NCI-H524 (cell line): ENCODE measurements at regions not wholly inside any gene's neighbourhood (a gene's known extent, or its start where the extent isn't known, plus 50 kb on each side); places are given as distances from the start of the nearest gene placed in this dataset.
"Not testable (repeated sequence)": the region's sequence is repeated elsewhere in the genome, so short reads cannot be mapped to it uniquely, and the experiment has no call there.

Source experiments
- DNase-seq, 2 experiments: peaks; one replicate each; lab custom pipeline; 2025; lab: John Stamatoyannopoulos, UW

DNA sequence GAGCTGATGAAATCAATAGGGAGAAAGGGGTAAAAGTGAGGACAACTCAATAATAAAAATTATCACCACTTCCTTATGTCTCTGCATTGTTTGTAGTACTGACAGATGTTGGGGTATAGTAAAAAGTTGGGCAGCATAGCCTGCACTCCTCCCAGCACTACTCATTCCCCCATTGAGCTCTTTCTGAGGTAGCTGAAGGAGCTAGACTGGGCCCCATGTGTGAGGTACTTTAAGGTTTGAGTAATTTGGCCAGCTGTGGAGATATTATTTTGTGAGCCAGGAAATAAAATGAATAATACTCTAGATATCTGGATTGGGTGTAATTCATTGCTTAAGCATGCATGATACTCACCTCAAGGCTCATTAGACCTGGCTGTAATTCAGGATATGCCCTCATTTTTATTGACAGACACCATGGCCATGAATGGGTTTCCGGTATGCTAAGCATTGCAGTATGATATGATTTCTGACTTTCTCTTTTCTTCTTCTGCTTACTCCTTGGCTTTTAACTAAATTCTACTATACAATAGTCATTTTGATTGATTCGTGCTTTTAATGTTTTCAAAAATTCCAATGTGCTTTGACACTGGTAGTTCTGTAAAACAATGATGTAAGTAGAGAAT lies 283.9 kb upstream of the RIMS1 start:
- DNase-seq = no peak

DNA sequence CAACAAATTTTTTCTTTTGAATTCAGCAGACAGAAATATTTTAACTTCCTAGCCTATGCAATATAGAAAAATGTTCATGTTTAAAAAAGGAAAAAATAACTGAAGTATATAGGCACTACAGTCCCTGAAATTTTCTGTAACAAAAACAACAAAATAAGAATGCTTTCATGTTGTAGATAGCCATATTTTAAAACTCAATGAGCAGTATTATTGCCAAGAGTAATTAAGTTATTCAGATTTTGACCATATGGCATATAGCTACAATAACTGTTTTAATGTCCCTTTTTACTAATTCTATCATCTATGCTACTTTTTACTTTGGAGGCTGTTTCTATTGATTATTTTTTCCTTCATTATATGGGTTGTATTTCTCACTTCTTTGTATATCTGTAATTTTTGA lies 283.3 kb upstream of the RIMS1 start:
- DNase-seq = no peak

DNA sequence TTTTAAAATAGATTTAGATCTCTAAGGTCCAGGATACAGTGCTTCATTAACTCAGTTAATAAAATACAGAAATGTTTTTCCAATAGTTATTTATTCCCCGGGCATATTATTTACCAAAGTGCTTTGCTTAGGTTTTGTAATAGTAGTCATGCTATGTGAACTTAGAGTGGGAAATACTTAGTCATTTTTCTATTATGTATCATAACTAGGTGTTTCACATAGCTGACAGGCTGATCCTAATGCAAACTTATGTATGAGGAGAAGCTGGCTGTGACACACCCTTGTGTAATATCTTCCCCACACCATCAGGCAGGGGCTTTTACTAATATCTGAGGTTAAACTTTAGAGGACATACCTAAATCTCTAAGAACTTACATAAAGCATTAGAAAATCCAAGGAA lies 277.7 kb upstream of the RIMS1 start:
- no peak for DNase-seq

DNA sequence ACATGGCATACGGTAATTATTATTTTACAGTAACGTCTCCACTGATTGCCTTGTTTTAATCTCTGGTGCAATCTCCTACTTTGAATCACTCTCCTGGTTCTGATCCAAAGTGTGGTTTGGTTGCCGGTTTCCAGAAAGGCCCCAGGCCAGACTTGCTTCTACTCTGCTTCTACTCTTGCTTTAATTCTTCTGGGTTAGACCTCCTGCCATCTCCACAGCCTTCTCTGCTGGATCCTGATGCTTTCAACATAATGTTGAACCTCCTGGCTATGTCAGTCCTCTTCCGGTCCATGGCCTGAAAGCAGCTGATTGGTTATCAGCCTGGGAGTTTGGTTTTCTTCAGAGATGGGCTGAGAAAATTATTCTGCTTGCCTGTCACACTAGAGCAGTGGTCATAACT lies 266.5 kb upstream of the RIMS1 start:
- DNase-seq = no peak

DNA sequence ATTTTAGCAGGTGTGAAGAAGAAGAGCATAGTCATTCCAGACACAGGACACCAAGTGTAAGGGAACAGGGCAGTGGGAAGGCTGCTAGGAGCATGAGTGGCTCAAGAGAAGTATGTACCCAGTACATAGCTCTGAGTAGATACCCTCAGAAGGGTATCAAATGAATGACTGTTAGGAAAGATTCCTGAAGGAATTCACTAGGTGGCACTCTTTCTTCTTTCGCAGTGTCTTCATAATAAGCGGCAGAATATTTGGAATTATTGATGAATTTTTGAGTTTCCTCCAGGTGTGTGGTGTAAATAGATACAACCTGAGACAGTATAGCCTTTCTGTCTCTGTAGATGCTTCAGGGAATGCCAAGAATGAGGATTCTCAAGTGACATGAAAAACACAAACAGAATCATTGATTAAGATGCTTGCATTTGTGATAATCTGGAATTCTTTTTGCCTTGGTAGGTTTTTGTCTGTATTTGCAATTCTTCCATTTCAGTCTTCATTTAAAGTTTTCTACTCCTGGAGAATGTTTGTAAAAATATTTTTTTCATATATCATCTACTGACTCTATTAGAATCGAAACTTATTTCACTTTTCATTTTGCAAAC lies 264.3 kb upstream of the RIMS1 start:
- peak; percentile 5 to 39 for DNase-seq

DNA sequence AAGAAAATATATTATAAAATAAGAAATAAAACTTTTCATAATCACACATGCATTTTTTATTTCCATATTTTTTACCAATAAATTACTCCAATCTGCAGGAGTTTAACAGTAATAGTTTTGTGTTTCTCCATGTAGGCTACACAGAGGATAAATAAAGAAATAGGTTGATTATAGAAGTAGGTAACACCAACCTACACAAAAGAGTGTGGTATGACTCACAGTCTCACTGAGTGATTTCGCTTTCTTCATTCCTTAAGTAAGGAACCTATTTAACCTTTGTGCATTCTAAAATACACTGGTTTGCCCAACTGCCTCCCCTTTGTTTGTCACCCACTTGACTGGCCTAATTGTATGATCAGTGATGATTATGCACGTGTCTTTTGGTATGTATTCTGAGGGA lies 244.2 kb upstream of the RIMS1 start:
- no peak for DNase-seq

DNA sequence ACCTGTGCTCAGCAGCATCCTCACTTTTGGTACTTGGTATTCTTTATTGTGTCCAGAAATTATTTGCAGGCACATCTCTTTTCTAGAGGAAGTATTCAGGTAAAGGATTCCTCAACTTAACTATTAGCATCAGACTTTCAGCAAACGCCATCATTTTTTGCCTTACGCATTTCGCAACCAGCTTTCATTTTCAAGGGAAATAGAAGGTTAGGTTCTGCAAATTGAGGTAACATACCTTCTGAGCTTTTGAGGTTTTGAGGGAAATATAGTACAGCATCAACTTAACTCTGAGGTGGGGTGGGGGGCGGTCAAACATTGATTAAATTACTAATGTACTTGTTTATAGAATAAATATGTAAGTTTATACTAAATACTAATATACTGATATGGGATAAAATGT lies 243.6 kb upstream of the RIMS1 start:
- no peak for DNase-seq

DNA sequence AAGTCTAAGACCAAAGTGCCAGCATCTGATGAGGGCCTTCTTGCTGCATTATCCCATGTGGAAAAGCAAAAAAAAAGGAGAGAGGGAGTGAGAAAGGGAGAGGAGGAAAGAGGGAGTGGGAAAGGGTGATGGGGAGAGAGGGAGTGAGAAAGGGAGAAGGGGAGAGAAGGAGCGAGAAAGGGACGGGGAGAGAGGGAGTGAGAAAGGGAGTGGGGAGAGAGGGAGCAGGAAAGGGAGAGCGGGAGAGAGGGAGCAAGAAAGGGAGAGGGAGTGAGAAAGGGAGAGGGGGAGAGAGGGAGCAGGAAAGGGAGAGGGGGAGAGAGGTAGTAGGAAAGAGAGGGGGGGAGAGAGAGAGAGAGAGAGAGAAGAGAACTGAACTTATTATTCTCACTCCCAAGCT lies 241.1 kb upstream of the RIMS1 start:
- no peak for DNase-seq

DNA sequence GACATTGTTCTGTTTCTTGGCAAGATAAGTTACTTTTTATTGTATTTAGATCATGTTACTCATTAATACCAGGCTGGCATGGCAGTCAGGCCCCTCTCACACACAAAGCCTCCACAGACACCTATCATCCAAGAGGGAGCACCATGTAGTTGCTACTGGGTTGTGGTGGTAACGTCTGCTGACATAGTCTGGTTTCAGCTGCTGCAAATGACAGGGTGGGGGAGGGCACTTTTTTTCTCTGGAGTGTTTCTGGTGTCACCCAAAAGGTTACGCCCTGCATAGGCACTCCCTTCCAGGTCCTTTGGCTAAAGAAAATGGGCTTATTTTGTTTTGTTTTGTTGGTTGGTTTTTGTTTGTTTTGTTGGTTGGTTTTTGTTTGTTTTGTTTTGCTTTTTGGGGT lies 236.4 kb upstream of the RIMS1 start:
- no peak for DNase-seq

DNA sequence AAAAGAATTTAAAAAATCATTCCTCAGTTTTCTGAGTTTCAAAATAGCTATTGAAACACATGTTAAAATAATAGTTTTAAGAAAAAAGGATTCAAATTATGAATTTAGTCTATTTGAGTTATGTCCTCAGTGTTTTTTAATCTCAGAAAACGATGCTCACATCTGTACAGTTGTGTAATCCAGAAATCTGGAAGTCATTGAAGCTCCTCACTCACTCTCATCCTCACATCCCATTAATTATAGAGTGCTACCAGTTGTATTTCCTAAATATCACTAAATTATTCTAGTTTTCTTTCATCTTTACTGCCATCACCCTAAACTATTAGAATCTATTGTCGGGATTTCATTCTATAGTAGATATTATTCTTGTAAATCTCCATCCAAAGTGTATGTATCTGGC lies 234.7 kb upstream of the RIMS1 start:
- DNase-seq = no peak

DNA sequence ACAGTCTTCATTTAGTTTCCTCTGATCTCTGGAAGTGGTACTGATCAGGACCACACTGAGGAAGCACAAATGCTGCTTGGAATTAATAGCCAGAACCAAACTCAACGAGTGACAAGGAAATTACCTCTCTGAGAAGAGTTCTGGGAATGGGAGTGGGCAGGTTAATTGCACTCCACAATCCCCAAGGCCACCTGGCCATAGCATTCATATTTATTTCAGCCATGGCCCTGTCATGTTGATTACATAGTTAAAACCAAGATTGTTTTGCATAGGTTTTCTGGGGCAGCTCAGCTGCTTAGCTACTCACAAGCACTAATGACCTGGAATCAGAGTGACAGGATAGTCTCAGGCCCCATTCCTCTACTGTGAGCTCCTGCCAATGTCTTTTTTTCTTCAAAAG lies 230.2 kb upstream of the RIMS1 start:
- DNase-seq = no peak

DNA sequence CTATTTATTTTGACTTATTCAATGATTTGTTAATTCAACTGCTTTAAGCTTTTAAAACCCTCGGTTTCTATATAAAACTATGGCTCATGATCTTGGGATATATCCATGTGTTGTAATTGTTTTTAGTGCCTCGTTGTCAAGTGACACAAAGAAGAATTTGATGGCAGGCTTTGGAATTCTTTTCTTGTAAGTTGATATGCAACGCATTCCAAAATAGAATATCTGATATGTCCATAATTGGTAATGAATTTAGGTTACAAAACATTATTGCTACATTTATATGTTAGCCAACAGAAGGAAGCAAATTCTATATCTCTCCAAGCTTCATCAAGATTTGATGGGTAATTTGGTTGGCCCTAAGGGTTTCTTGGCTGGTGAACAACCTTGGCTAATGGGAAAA lies 220.4 kb upstream of the RIMS1 start:
- no peak for DNase-seq

DNA sequence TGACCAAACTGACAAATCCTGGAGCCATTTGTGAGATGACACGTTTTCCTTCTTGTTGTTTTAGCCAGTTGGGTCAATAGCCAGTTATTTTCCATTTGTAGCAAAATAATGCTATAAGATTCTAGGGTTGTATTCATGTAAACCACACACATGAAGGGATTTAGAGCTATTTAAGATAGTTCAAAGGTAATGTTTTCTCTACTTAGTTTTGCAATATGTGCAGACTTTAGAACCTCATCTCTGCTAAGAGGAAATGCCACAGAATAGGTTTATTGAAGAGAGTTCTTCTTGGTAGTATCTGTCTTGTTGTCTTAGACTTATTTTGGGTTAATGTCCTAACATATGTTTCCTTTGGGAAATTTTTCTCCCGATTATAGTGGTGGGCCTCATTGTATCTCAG lies 213.5 kb upstream of the RIMS1 start:
- no peak for DNase-seq

DNA sequence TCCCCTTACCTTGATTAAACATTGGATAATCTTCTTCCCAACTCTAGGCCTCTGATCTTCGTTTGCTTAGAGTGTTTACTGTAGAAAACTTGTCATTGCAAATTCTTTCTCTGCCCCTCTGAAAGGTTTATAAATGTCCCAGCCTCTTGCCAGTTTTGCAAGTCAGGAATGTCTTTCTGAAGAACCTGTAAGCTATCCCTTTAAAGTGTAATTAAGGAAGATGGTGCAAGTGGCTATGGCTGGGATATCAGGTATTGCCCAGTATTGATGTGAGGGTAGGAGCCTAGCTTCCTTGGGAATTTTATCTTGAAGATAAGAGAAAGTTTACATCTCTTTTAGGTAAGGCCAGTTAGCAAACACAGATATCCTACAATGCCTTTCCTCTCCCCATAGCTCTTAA lies 211.0 kb upstream of the RIMS1 start:
- DNase-seq = no peak

DNA sequence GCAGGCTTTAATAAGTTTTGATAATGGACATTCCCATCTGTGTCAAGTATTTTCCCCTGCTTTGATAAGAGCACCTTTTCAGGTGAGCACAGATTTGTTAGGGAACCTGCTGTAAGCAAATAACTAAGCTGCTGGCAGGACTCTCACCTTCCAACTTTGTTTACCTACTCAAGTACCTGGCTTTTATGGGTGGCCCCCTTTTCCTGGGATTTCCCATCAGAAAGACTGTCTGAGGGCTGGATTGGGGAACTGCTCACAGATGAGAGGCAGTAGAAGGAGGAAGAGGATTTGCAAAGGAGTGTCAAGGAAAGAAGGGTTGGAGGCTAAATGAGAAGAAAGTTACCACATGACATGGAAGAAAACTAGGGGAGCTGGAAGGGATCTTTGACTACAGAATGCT lies 210.1 kb upstream of the RIMS1 start:
- no peak for DNase-seq

DNA sequence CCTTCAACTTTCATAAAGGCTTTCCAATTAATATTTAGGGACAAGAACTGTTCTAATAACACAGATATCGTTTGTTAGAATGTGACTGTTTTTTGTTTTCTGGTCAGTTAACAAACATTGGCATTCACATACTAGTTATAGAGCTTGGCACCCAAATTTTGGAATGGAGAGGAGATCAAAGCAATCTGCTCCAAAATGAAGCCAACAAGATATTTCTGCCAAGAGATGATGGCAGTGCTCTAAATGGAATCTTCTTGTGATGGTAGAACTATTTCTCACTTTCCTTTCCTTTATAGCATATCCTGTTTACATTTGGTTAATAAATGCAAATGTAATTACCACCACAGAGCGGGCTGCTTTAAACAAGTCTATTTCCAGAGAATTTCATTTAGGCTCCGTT lies 208.3 kb upstream of the RIMS1 start:
- no peak for DNase-seq

DNA sequence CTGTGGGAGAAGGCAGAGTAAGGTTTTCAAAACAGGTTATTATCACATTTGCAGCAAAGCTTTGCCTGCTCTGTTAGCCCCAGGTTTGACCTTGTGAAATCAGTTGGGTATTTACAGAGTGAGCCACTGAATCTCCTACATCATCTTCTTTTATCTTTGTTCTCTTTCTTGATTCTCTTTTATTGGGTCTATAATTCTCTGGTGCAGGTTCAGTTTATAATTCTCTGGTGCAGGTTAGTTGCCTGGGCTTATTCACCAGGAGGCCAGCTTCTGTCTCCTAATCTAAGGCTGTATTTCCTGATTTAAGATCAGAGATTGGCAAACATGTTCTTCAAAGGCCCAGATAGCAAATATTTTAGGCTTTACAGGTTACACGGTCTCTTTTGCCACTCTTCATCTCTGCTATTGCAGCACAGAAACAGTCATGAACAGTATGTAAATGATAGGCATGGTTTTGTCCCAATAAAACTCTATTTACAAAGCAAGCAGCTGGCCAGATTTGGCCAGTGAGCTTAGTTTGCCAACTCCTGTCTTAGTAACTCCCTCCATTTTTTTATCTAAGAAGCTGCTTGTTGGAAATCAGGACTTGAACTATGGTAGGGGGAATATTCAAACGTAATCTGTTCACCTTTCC lies 205.0 kb upstream of the RIMS1 start:
- no peak for DNase-seq

DNA sequence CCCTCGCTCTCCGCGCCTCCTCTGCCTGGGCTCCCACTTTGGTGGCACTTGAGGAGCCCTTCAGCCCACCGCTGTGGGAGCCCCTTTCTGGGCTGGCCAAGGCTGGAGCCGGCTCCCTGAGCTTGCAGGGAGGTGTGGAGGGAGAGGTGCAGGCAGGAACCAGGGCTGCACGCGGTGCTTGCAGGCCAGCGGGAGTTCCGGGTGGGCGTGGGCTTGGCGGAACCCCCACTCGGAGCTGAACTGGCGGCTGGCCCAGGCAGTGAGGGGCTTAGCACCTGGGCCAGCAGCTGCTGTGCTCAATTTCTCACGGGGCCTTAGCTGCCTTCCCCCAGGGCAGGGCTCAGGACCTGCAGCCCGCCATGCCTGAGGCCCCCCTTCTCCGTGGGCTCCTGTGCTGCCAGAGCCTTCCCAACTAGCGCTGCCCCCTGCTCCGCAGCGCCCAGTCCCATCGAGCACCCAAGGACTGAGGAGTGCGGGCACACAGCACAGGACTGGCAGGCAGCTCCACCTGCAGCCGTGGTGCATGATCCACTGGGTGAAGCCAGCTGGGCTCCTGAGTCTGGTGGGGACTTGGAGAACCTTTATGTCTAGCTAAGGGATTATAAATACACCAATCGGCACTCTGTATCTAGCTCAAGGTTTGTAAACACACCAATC lies 200.2 kb upstream of the RIMS1 start:
- DNase-seq = not testable (repeated sequence)

DNA sequence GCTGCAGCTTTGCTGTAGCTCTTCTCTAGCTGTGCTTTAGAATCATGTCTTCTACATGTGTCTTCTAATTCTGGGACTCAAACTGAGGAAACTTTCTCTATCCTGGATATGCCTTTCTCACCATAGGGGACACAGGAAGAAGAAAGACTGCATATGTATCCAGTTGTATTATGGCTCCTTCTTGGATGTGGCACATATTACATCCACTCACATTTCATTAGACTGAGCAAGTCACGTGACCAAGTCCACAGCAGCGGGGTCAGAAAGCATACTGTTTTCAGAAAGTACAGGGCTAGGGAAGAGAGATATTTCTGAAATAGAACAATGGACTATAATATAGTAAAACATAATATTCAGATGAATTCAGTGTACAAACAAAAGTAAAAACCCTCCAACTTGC lies 187.6 kb upstream of the RIMS1 start:
- DNase-seq = no peak

DNA sequence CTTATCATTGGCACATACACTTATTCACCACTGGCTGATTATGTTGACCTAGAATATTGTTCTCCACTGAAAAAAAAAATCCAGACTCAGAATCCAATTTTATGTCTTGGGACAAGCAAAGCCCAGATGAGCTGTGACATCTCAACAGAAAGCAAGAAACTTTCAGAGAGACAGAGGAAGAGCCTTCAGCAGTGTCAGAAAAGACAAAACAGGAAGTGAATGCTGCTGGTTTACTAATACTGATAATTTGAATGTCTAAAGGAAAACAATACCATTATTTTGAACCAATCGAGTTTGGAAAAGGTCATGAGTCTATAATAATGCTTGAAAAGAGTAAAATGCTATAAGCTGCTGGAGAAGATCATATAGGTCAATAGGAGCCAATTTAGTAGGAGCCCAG lies 179.8 kb upstream of the RIMS1 start:
- DNase-seq = no peak

DNA sequence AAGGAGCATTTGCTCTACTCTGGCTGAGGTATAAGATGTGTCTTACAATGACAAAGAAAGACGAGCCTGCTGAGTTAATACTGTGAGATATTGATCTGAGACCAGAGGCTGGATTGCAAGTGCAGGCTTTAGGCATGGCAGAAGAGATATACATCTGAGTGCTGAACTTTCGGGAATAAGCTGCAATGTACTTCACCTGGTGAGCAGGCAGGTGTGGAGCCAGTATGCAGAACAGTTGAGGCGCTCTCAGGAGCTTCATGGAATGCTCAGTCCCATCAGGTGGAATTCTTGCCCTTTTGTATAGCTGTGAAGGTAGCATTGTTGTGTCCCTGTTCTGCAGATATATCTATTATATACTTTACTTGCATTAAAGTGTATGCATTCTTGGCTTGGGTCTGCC lies 179.3 kb upstream of the RIMS1 start:
- DNase-seq = no peak

DNA sequence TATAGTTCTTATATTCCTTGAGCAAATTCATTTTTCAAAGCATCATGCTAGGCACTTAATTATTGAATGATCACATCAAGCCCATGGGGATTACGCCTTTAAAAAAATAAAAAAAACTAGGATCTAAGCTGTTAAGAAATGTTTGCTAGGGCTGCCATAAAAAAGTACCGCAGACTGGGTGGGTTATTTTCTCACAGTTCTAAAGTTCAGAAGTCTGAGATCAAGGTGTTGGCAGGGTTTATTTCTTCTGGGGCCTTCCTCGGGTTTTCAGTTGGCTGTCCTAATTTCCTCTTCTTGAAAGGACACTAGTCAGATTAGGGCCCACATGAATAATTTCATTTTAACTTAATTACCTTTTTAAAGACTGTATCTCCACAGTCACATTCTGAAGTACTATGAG lies 165.6 kb upstream of the RIMS1 start:
- no peak for DNase-seq

DNA sequence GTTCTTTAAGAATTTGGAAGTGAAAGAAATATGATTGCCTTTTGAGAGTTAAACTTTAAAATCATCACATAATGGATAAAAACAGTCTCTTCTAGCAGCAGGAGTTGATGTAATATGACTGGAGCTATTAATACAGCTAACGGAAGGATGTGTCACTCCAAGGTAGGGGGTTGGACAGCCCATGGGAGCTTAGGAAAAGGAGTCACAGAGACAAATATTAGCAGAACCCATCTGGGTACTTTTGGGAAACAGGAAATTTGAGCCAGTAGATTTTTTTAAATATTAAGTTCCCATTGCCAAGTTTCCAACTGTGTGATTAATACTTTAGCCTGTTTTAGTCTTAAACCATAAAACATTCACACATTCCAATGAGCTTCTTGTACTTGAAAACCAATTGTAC lies 164.7 kb upstream of the RIMS1 start:
- no peak for DNase-seq

DNA sequence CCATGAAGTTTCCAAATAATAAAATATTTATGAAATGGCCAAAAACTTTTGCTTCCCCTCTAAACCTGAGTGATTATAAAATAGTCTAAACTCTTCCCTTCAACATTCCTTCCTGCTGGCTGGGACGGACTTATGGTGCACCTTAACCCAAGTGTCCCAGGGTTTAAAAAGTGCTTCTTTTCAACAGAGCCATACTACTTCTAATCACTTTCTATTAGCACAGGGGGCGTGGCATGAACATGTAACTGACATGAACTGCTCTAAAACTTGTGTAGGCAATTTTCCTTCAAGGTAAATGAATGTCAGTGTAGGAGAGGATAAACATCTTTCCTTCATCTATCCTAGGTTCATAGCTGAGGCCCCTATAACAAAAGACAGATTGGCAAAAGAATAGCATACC lies 163.6 kb upstream of the RIMS1 start:
- DNase-seq = no peak
